Osteocyte (in vitro differentiated cells): ENCODE measurements at regions not wholly inside any gene's neighbourhood (a gene's known extent, or its start where the extent isn't known, plus 50 kb on each side); places are given as distances from the start of the nearest gene placed in this dataset.
"Not testable (repeated sequence)": the region's sequence is repeated elsewhere in the genome, so short reads cannot be mapped to it uniquely, and the experiment has no call there.

Experiments used
- DNase-seq: peaks from one replicate; pipeline ENCODE4 v3.0.0; 2021; ENCODE audit warnings: mixed read lengths; ENCODE audit not compliant: unreplicated experiment; ENCODE audit errors: extremely low spot score
- H3K27ac Mint-ChIP-seq: one replicate; pipeline ENCODE4 v1.8.0; 2021; ENCODE audit warnings: mild to moderate bottlenecking, mixed read lengths; ENCODE audit not compliant: unreplicated experiment
- H3K27me3 Mint-ChIP-seq: one replicate; pipeline ENCODE4 v1.8.0; 2021; ENCODE audit warnings: mixed read lengths; ENCODE audit not compliant: unreplicated experiment
- H3K36me3 Mint-ChIP-seq: one replicate; pipeline ENCODE4 v1.8.0; 2021; ENCODE audit warnings: mixed read lengths; ENCODE audit not compliant: unreplicated experiment
- H3K4me1 Mint-ChIP-seq: one replicate; pipeline ENCODE4 v1.8.0; 2021; ENCODE audit warnings: mixed read lengths; ENCODE audit not compliant: unreplicated experiment
- H3K4me3 Mint-ChIP-seq: one replicate; pipeline ENCODE4 v1.8.0; 2021; ENCODE audit warnings: mild to moderate bottlenecking, moderate library complexity, mixed read lengths; ENCODE audit not compliant: unreplicated experiment
- H3K9me3 Mint-ChIP-seq: one replicate; pipeline ENCODE4 v1.8.0; 2021; ENCODE audit warnings: mixed read lengths; ENCODE audit not compliant: unreplicated experiment
- CTCF ChIP-seq: fragments of 200-600 bp; sonication (generic); IDR thresholded peaks from 2 replicates; pipeline ENCODE4 v1.5.0; 2021; ENCODE audit warnings: antibody characterized with exemption, mild to moderate bottlenecking, moderate library complexity

DNA sequence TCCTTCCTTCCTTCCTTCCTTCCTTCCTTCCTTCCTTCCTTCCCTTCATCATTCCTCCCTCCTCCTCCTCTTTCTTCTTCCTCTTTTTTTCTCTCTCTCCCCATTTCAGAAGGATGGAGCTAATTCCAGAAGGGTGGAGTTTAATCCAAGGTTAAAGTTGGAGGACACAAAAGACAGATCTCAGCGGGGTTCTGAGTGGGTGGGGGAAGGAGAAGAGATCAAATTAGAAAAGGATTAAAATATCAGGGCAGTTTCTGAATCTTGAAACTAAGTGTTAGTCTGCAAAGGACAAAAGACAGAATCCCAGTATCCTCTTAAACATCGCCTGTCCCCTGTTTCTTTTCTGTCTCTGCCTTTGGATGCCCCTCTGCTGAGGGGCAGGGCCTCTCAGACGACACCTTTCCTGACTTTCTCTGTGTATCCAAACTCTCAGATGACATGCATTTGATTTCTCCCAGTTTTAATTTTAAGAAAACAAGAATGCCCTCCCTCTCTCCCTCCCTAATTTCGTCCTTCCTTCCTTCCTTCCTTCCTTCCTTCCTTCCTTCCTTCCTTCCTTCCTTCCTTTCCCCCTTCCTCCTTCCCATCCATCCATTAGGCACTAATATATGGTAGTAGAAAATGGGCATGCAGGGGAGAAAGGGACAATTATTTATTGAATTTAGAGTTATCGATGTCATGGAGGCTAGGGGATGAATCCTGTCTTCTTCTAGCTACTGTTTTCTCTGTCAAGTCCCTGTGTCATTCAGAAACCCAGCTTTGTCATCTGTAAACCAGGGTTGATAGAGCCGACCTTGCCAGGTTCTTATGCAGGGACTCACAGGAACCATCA, 269.1 kb downstream of the VRK1 start:
- H3K27me3 Mint-ChIP-seq, result no peaks in the 10 kb centered on the region
- TF ChIP-seq CTCF, result no peak
- H3K27ac Mint-ChIP-seq, result no peak overlapping the region
- H3K4me3 Mint-ChIP-seq, result no peak overlapping the region
- H3K36me3 Mint-ChIP-seq, result no peaks in the 10 kb centered on the region
- H3K9me3 Mint-ChIP-seq, result peaks cover 20% of the 10 kb centered on the region
- H3K4me1 Mint-ChIP-seq, result no peaks in the 10 kb centered on the region
- DNase-seq, result no peak

DNA sequence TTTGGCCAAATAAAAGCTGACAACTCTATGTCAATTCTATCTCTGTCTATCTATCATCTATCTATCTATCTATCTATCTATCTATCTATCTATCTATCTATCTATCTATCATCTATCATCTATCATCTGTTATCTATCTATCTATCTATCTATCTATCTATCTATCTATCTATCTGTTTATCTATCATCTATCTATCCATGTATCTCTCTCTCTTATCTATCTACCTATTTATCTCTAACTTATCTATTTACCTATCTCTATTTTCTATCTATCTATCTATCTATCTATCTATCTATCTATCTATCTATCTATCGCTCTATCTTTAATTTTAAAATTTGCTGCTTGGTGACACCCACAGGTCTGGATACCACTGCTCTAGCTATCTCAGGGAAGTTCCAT, 271.1 kb downstream of the VRK1 start:
- not testable (repeated sequence) for H3K27me3 Mint-ChIP-seq, H3K4me1 Mint-ChIP-seq, H3K36me3 Mint-ChIP-seq, H3K27ac Mint-ChIP-seq, DNase-seq, H3K4me3 Mint-ChIP-seq
- H3K9me3 Mint-ChIP-seq, result peaks cover 13% of the 10 kb centered on the region

GRCh38 chr14:97070259-97070658, 273.1 kb downstream of the VRK1 start:
- no peaks in the 10 kb centered on the region for H3K36me3 Mint-ChIP-seq
- H3K4me3 Mint-ChIP-seq, result no peak overlapping the region
- no peaks in the 10 kb centered on the region for H3K4me1 Mint-ChIP-seq
- TF ChIP-seq CTCF, result no peak
- no peaks in the 10 kb centered on the region for H3K27me3 Mint-ChIP-seq
- H3K9me3 Mint-ChIP-seq, result peaks cover 3% of the 10 kb centered on the region
- no peak for DNase-seq
- H3K27ac Mint-ChIP-seq, result no peak overlapping the region

DNA sequence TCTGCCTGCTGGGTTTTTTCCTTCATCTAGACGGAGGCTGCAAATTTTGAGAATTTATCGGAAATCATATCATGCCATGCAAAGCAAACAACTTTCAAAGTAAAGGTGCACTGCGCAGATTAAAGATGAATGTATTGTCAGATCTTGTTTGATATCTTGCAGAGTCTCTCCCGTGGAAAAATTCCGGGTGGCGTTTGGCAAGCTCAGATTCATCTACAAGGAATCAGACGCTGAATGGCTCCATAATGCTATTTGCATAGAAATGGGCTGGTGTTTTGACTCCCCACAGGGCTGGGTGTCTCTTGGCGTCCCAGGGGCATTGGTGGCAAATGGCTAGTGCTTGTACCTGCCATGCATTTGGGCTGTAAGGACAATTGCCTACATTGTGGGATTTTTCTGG, 274.0 kb downstream of the VRK1 start:
- Mint-ChIP-seq H3K27ac (no peak overlapping the region), H3K27me3 (no peaks in the 10 kb centered on the region), H3K9me3 (peaks cover 3% of the 10 kb centered on the region), H3K4me3 (no peak overlapping the region), H3K4me1 (no peaks in the 10 kb centered on the region), H3K36me3 (no peaks in the 10 kb centered on the region)
- no peak for DNase-seq
- no peak for TF ChIP-seq CTCF

GRCh38 chr14:97073622-97074021, 276.4 kb downstream of the VRK1 start:
- H3K27ac Mint-ChIP-seq, result no peak overlapping the region
- TF ChIP-seq CTCF, result no peak
- no peaks in the 10 kb centered on the region for H3K4me1 Mint-ChIP-seq
- no peaks in the 10 kb centered on the region for H3K9me3 Mint-ChIP-seq
- DNase-seq, result no peak
- no peaks in the 10 kb centered on the region for H3K27me3 Mint-ChIP-seq
- H3K4me3 Mint-ChIP-seq, result no peak overlapping the region
- H3K36me3 Mint-ChIP-seq, result no peaks in the 10 kb centered on the region
